ENCODE measurements at regions not wholly inside any gene's neighbourhood (a gene's known extent, or its start where the extent isn't known, plus 50 kb on each side); places are given as distances from the start of the nearest gene placed in this dataset.

GRCh38 chr6:68077661-68078060 is 557.4 kb upstream of the ADGRB3 start:
- TF ChIP-seq EGR1 (IDR thresholded peaks at IDR 0.05): no peak
- no peak for TF ChIP-seq CREB1 (IDR thresholded peaks at IDR 0.05; ENCODE audit: low read depth)
- no peak for TF ChIP-seq ZBTB7A (IDR thresholded peaks at IDR 0.05; ENCODE audit: low read depth)
- no peak for TF ChIP-seq FOXM1 (IDR thresholded peaks at IDR 0.05; ENCODE audit: borderline replicate concordance, low read depth)
- TF ChIP-seq NFIC (IDR thresholded peaks at IDR 0.05): no peak
- no peak for TF ChIP-seq RAD21 (IDR thresholded peaks at IDR 0.05; ENCODE audit: low read depth)
- TF ChIP-seq TCF12 (IDR thresholded peaks at IDR 0.05; ENCODE audit: low read depth): no peak
- TF ChIP-seq EP300 (IDR thresholded peaks at IDR 0.05; ENCODE audit: borderline replicate concordance): no peak

GRCh38 chr6:68071740-68072139 is 563.3 kb upstream of the ADGRB3 start:
- TF ChIP-seq FOXM1 (IDR thresholded peaks at IDR 0.05; ENCODE audit: borderline replicate concordance, low read depth) (no peak), TAF1 (IDR thresholded peaks at IDR 0.05; ENCODE audit: low read depth) (no peak), REST (IDR thresholded peaks at IDR 0.05; ENCODE audit: low read depth) (no peak), YY1 (IDR thresholded peaks at IDR 0.05; ENCODE audit: low read depth) (no peak), TEAD4 (IDR thresholded peaks at IDR 0.05) (no peak), RAD21 (IDR thresholded peaks at IDR 0.05; ENCODE audit: low read depth) (no peak), ZBTB7A (IDR thresholded peaks at IDR 0.05; ENCODE audit: low read depth) (no peak), EP300 (IDR thresholded peaks at IDR 0.05; ENCODE audit: borderline replicate concordance) (no peak), TCF12 (IDR thresholded peaks at IDR 0.05; ENCODE audit: low read depth) (no peak), USF1 (IDR thresholded peaks at IDR 0.05) (no peak), MAX (IDR thresholded peaks at IDR 0.05) (no peak), EGR1 (IDR thresholded peaks at IDR 0.05) (no peak), NFIC (IDR thresholded peaks at IDR 0.05) (no peak), CREB1 (IDR thresholded peaks at IDR 0.05; ENCODE audit: low read depth) (no peak), CEBPB (IDR thresholded peaks at IDR 0.05) (no peak)

- TF ChIP-seq CREB1 (IDR thresholded peaks at IDR 0.05; ENCODE audit: low read depth) (no peak), YY1 (IDR thresholded peaks at IDR 0.05; ENCODE audit: low read depth) (no peak), FOXM1 (IDR thresholded peaks at IDR 0.05; ENCODE audit: borderline replicate concordance, low read depth) (no peak), TAF1 (IDR thresholded peaks at IDR 0.05; ENCODE audit: low read depth) (no peak), EGR1 (IDR thresholded peaks at IDR 0.05) (no peak), RAD21 (IDR thresholded peaks at IDR 0.05; ENCODE audit: low read depth) (no peak), USF1 (IDR thresholded peaks at IDR 0.05) (no peak), TCF12 (IDR thresholded peaks at IDR 0.05; ENCODE audit: low read depth) (no peak), NFIC (IDR thresholded peaks at IDR 0.05) (no peak), MAX (IDR thresholded peaks at IDR 0.05) (no peak), ZBTB7A (IDR thresholded peaks at IDR 0.05; ENCODE audit: low read depth) (no peak), REST (IDR thresholded peaks at IDR 0.05; ENCODE audit: low read depth) (no peak), CEBPB (IDR thresholded peaks at IDR 0.05) (no peak), EP300 (IDR thresholded peaks at IDR 0.05; ENCODE audit: borderline replicate concordance) (no peak), TEAD4 (IDR thresholded peaks at IDR 0.05) (no peak)
Measured at GRCh38 chr6:68069921-68070710, 565.0 kb upstream of the ADGRB3 start.

- no peak for TF ChIP-seq RAD21 (IDR thresholded peaks at IDR 0.05; ENCODE audit: low read depth)
- TF ChIP-seq NFIC (IDR thresholded peaks at IDR 0.05): no peak
Measured at GRCh38 chr6:68059899-68060298, 575.2 kb upstream of the ADGRB3 start.

- no peak for TF ChIP-seq NFIC (IDR thresholded peaks at IDR 0.05)
- no peak for TF ChIP-seq CREB1 (IDR thresholded peaks at IDR 0.05; ENCODE audit: low read depth)
- TF ChIP-seq FOXM1 (IDR thresholded peaks at IDR 0.05; ENCODE audit: borderline replicate concordance, low read depth): no peak
- TF ChIP-seq MAX (IDR thresholded peaks at IDR 0.05): no peak
- no peak for TF ChIP-seq TAF1 (IDR thresholded peaks at IDR 0.05; ENCODE audit: low read depth)
- TF ChIP-seq REST (IDR thresholded peaks at IDR 0.05; ENCODE audit: low read depth): no peak
- no peak for TF ChIP-seq RAD21 (IDR thresholded peaks at IDR 0.05; ENCODE audit: low read depth)
- no peak for TF ChIP-seq EGR1 (IDR thresholded peaks at IDR 0.05)
- TF ChIP-seq ZBTB7A (IDR thresholded peaks at IDR 0.05; ENCODE audit: low read depth): no peak
- TF ChIP-seq YY1 (IDR thresholded peaks at IDR 0.05; ENCODE audit: low read depth): no peak
- no peak for TF ChIP-seq USF1 (IDR thresholded peaks at IDR 0.05)
- no peak for TF ChIP-seq TEAD4 (IDR thresholded peaks at IDR 0.05)
- no peak for TF ChIP-seq CEBPB (IDR thresholded peaks at IDR 0.05)
- TF ChIP-seq TCF12 (IDR thresholded peaks at IDR 0.05; ENCODE audit: low read depth): no peak
- no peak for TF ChIP-seq EP300 (IDR thresholded peaks at IDR 0.05; ENCODE audit: borderline replicate concordance)
Measured at GRCh38 chr6:68059261-68059660, 575.8 kb upstream of the ADGRB3 start.
